Mesodermal cell (in vitro differentiated cells): ENCODE measurements at regions not wholly inside any gene's neighbourhood (a gene's known extent, or its start where the extent isn't known, plus 50 kb on each side); places are given as distances from the start of the nearest gene placed in this dataset.

Experiments used
- H3K27ac ChIP-seq: 2 replicates; pipeline ENCODE4 v1.7.0; 2013; ENCODE audit warnings: mild to moderate bottlenecking, low read depth, low read length, moderate library complexity; ENCODE audit not compliant: severe bottlenecking
- H3K36me3 ChIP-seq: 2 replicates; pipeline ENCODE4 v1.7.1; 2013; ENCODE audit warnings: mild to moderate bottlenecking, low read length, moderate library complexity; ENCODE audit not compliant: control insufficient read depth, insufficient read depth
- H3K4me1 ChIP-seq: one replicate; pipeline ENCODE4 v1.7.1; 2013; ENCODE audit warnings: mild to moderate bottlenecking, low read length; ENCODE audit not compliant: insufficient read depth, control insufficient read depth, poor library complexity, severe bottlenecking
- H3K4me3 ChIP-seq: 2 replicates; pipeline ENCODE4 v1.7.0; 2013; ENCODE audit warnings: low read length, control low read depth, mild to moderate bottlenecking; ENCODE audit not compliant: insufficient read depth, poor library complexity, severe bottlenecking; ENCODE audit errors: extremely low read depth
- H3K9me3 ChIP-seq: 2 replicates; pipeline ENCODE4 v1.7.1; 2013; ENCODE audit warnings: mild to moderate bottlenecking, low read length, moderate library complexity; ENCODE audit not compliant: control insufficient read depth
- WGBS, 2 experiments: methylation state at CpG; one replicate each; pipeline ENCODE4 v1.1.5; 2013; ENCODE audit warnings: missing lambda C conversion rate in 2 of 2; ENCODE audit not compliant: insufficient coverage in 2 of 2; 5-methylcytosine and 5-hydroxymethylcytosine counted together

GRCh38 chr12:97082029-97082428 lies 175.0 kb downstream of the NEDD1 start:
- Histone ChIP-seq H3K36me3 (no peaks in the 10 kb centered on the region), H3K4me3 (no peak overlapping the region), H3K4me1 (no peaks in the 10 kb centered on the region), H3K9me3 (no peaks in the 10 kb centered on the region), H3K27ac (no peak overlapping the region)

- H3K9me3 ChIP-seq = no peaks in the 10 kb centered on the region
- no peak overlapping the region for H3K27ac ChIP-seq
- H3K4me1 ChIP-seq = peaks cover 6% of the 10 kb centered on the region
- no peaks in the 10 kb centered on the region for H3K36me3 ChIP-seq
- H3K4me3 ChIP-seq = no peak overlapping the region
- WGBS, 2 experiments = 79 to 90% methylated on average over 2 to 3 of the region's 6 CpGs
Observed at GRCh38 chr12:97093187-97093683, 186.2 kb downstream of the NEDD1 start.

GRCh38 chr12:97097734-97098133 lies 190.7 kb downstream of the NEDD1 start:
- Histone ChIP-seq H3K4me1 (no peaks in the 10 kb centered on the region), H3K4me3 (no peak overlapping the region), H3K36me3 (no peaks in the 10 kb centered on the region), H3K27ac (no peak overlapping the region), H3K9me3 (no peaks in the 10 kb centered on the region)
- 71 to 100% methylated on average over 1 of the region's 1 CpG for WGBS, 2 experiments

DNA sequence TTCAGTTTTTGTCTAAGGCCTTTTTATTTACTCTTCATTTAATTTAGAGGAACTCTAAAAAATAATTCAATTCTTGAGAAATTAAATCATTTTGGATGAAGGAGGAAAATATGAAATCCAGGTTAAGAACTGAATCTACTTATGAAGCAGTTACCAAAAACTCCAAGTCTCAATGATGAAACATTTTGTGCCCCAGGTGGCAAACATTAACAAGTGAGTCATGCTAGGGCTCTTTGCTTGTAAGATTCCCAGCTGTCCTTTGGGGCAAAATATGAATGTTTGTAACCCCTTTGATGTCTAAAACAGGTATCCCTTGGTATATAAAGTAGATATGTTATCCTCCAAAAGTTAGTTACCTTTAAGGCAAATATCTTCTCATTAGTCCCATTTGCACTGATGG lies 202.4 kb downstream of the NEDD1 start:
- Histone ChIP-seq H3K27ac (no peak overlapping the region), H3K9me3 (no peaks in the 10 kb centered on the region), H3K4me1 (no peaks in the 10 kb centered on the region), H3K4me3 (no peak overlapping the region), H3K36me3 (no peaks in the 10 kb centered on the region)

GRCh38 chr12:97112136-97112535 lies 205.1 kb downstream of the NEDD1 start:
- no peak overlapping the region for H3K27ac ChIP-seq
- WGBS, 2 experiments = 83% methylated on average over 1 of the region's 4 CpGs; no CpG with 5 or more reads in 1 of the 2 experiments
- H3K36me3 ChIP-seq = no peaks in the 10 kb centered on the region
- H3K4me3 ChIP-seq = no peak overlapping the region
- H3K4me1 ChIP-seq = no peaks in the 10 kb centered on the region
- H3K9me3 ChIP-seq = no peaks in the 10 kb centered on the region

GRCh38 chr12:97118796-97119375 lies 211.8 kb downstream of the NEDD1 start:
- WGBS, 2 experiments = 73 to 81% methylated on average over 5 to 7 of the region's 8 CpGs
- Histone ChIP-seq H3K4me3 (no peak overlapping the region), H3K9me3 (no peaks in the 10 kb centered on the region), H3K36me3 (no peaks in the 10 kb centered on the region), H3K27ac (no peak overlapping the region), H3K4me1 (no peaks in the 10 kb centered on the region)

GRCh38 chr12:97127061-97127460 lies 220.0 kb downstream of the NEDD1 start:
- Histone ChIP-seq H3K27ac (no peak overlapping the region), H3K4me3 (no peak overlapping the region), H3K4me1 (peaks cover 11% of the 10 kb centered on the region), H3K36me3 (no peaks in the 10 kb centered on the region), H3K9me3 (peaks cover 6% of the 10 kb centered on the region)
- WGBS, 2 experiments = 20 to 43% methylated on average over 1 of the region's 2 CpGs

DNA sequence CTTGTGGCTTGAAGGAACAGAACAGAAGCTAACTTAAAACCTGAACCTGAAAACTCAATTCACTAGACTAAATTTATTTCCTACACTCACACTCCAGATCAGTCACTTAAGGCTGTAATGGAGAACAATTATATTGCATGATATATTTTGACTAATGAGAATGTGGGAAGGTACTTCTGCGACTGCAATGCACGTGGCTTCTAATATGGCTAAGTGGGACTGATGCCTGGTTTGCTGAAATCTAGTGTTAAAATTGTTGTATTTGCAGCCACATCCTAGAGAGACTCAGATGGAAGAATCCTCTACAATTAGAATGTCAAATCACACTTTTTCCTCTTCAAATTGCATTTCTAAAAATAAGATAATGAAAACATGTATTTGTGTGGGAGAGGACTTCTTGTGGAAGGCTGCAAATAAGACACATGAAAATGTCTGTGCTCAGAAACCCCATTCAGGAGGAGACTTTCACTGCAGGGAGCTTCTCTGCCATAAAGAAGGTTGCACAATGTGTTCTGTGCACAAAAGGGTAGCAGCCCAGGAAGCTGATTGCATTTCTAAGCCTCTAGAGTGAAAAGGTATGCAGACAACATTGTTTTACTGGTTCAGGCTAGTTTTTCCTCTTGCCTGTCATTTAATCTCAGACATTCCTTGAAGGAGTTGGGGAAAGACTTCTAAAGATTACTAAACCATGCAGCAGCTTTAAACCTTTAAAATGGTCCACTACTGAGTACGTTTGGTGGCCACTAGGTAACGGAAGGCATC lies 224.3 kb downstream of the NEDD1 start:
- Histone ChIP-seq H3K9me3 (peaks cover 6% of the 10 kb centered on the region), H3K27ac (peak overlapping the region; percentile 68), H3K36me3 (no peaks in the 10 kb centered on the region), H3K4me1 (peaks cover 11% of the 10 kb centered on the region), H3K4me3 (no peak overlapping the region)
- 22 to 34% methylated on average over 3 of the region's 4 CpGs for WGBS, 2 experiments

- no peak overlapping the region for H3K4me3 ChIP-seq
- no peaks in the 10 kb centered on the region for H3K36me3 ChIP-seq
- WGBS, 2 experiments = no CpG with 5 or more reads among the region's 2 CpGs
- peaks cover 10% of the 10 kb centered on the region for H3K4me1 ChIP-seq
- H3K9me3 ChIP-seq = peaks cover 6% of the 10 kb centered on the region
- H3K27ac ChIP-seq = no peak overlapping the region
Observed at GRCh38 chr12:97132270-97132669, 225.2 kb downstream of the NEDD1 start.

- peaks cover 13% of the 10 kb centered on the region for H3K4me1 ChIP-seq
- no peak overlapping the region for H3K27ac ChIP-seq
- WGBS, 2 experiments = 100% methylated on average over 1 of the region's 1 CpG; no CpG with 5 or more reads in 1 of the 2 experiments
- H3K36me3 ChIP-seq = no peaks in the 10 kb centered on the region
- H3K4me3 ChIP-seq = no peak overlapping the region
- H3K9me3 ChIP-seq = no peaks in the 10 kb centered on the region
Observed at GRCh38 chr12:97134495-97134894, 227.4 kb downstream of the NEDD1 start.

- no peaks in the 10 kb centered on the region for H3K9me3 ChIP-seq
- no peaks in the 10 kb centered on the region for H3K36me3 ChIP-seq
- peak overlapping the region; percentile 67 for H3K27ac ChIP-seq
- H3K4me1 ChIP-seq = peaks cover 28% of the 10 kb centered on the region
- no peak overlapping the region for H3K4me3 ChIP-seq
- WGBS, 2 experiments = 90 to 100% methylated on average over 3 of the region's 4 CpGs
Observed at GRCh38 chr12:97140355-97140754, 233.3 kb downstream of the NEDD1 start.
